SK-N-MC (cell line): ENCODE measurements at regions not wholly inside any gene's neighbourhood (a gene's known extent, or its start where the extent isn't known, plus 50 kb on each side); places are given as distances from the start of the nearest gene placed in this dataset.

Source experiments
- EZH2 ChIP-seq: fragments of 200-600 bp; sonication (generic); IDR thresholded peaks from one replicate; pipeline ENCODE4 v1.6.1; 2017; ENCODE audit warnings: antibody characterized with exemption
- FOXP2 ChIP-seq: optimal IDR thresholded peaks from 2 replicates; pipeline ENCODE3; 2011; ENCODE audit warnings: mild to moderate bottlenecking, moderate library complexity; ENCODE audit not compliant: insufficient read depth; ENCODE audit errors: extremely low read length, control extremely low read depth
- POLR2AphosphoS5 ChIP-seq: IDR thresholded peaks from 2 replicates; pipeline ENCODE4 v1.6.1; 2012; ENCODE audit warnings: mild to moderate bottlenecking, low read depth, low read length, borderline replicate concordance

GRCh38 chr20:40241596-40242343 is 447.3 kb downstream of the MAFB start:
- TF ChIP-seq POLR2AphosphoS5 (no peak; the same call in 1 of the 2 replicates), EZH2 (no peak), FOXP2 (no peak)
